ENCODE measurements at regions not wholly inside any gene's neighbourhood (a gene's known extent, or its start where the extent isn't known, plus 50 kb on each side); places are given as distances from the start of the nearest gene placed in this dataset.

- TF ChIP-seq NFRKB (IDR thresholded peaks at IDR 0.05) = no peak
- TF ChIP-seq SP1 (IDR thresholded peaks at IDR 0.05) = no peak
- no peak for TF ChIP-seq BHLHE40 (IDR thresholded peaks at IDR 0.05; ENCODE audit: borderline replicate concordance)
- no peak for TF ChIP-seq L3MBTL2 (conservative IDR thresholded peaks at IDR 0.05)
- no peak for TF ChIP-seq HDGF (IDR thresholded peaks at IDR 0.05; ENCODE audit: borderline replicate concordance)
- TF ChIP-seq ELF4 (IDR thresholded peaks at IDR 0.05) = no peak
- TF ChIP-seq SUZ12 (IDR thresholded peaks at IDR 0.05) = no peak
Observed at GRCh38 chr5:118687661-118688621, 300.4 kb downstream of the DTWD2 start.

Measured in HEK293T (cell line).